ENCODE measurements at regions not wholly inside any gene's neighbourhood (a gene's known extent, or its start where the extent isn't known, plus 50 kb on each side); places are given as distances from the start of the nearest gene placed in this dataset.

DNA sequence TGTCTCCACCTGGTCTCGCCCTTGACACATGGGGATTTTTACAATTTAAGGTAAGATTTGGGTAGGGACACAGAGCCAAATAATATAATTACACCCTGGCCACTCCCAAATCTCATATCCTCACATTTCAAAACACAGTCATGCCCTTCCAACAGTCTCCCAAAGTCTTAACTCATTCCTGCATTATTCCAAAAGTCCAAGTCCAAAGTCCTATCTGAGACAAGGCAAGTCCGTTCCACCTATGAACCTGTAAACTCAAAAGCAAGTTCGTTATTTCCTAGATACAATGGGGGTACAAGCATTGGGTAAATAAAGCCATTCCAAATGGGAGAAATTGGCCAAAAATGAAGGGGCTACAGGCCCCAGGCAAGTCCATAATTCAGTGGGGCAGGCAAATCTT lies 380.8 kb downstream of the CXXC4 start:
- ATAC-seq: no peak
- Histone ChIP-seq H3K27me3 (no peaks in the 10 kb centered on the region), H3K4me3 (no peak overlapping the region), H3K36me3 (no peaks in the 10 kb centered on the region), H3K27ac (no peak overlapping the region), H3K4me1 (no peaks in the 10 kb centered on the region), H3K9me3 (no peaks in the 10 kb centered on the region)
- 71 to 78% (median 74%) methylated on average over 3 of the region's 3 CpGs for WGBS, 4 donors
- TF ChIP-seq POLR2A (IDR thresholded peaks at IDR 0.05) (no peak), CTCF (IDR thresholded peaks at IDR 0.05) (no peak)
- no peak for DNase-seq
- intact Hi-C loops (cut with DNase I): no loop called here

DNA sequence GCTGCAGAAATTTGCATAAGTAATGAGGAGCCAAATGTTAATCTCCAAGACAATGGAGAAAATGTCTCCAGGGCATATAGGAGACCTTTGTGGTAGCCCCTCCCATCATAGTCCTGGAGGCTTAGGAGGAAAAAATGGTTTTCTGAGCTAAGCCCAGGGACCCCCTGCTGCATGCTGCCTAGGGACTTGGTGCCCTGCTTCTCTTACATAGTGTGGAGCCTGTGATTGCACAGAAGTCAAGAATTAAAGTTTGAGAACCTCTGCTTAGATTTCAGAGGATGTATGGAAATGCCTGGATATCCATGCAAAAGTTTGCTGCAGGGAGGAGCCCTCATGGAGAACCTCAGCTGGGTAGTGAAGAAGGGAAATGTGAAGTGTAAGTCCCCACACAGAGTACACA lies 379.4 kb upstream of the TACR3 start:
- Histone ChIP-seq H3K4me1 (no peaks in the 10 kb centered on the region), H3K27me3 (no peaks in the 10 kb centered on the region), H3K27ac (no peak overlapping the region), H3K9me3 (peaks cover 0 to 42% (median 16%) of the 10 kb centered on the region in 12 donors), H3K4me3 (no peak overlapping the region), H3K36me3 (no peaks in the 10 kb centered on the region)
- ATAC-seq (no peak), DNase-seq (no peak)
- intact Hi-C loops (cut with DNase I): no loop called here
- TF ChIP-seq CTCF (IDR thresholded peaks at IDR 0.05) (no peak), POLR2A (IDR thresholded peaks at IDR 0.05) (no peak)

DNA sequence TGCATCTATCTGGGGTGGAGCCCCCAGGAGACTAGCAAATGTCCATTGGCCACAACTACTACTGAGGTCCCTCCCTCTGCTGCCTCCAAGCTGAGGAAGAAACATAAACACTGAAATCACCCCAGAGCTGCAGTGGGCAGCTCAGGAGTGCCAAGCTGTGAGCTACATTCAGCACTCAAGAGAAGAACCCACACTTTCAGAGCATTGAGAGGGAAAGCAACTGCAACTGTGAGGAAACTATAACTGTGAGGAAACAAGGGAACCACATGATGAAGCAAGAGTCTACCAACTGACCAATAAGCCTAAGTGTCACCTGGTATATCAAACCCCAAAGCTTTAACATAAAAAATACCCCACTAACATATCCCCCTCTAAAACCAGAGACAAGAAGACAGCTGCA lies 373.5 kb upstream of the TACR3 start:
- intact Hi-C loops (cut with DNase I): no loop called here
- H3K9me3 ChIP-seq: peaks cover 0 to 29% (median 11%) of the 10 kb centered on the region in 12 donors
- no peaks in the 10 kb centered on the region for H3K27me3 ChIP-seq
- DNase-seq (no peak), ATAC-seq (no peak)
- H3K4me3 ChIP-seq: no peak overlapping the region
- no peaks in the 10 kb centered on the region for H3K36me3 ChIP-seq
- TF ChIP-seq POLR2A (IDR thresholded peaks at IDR 0.05) (no peak), CTCF (IDR thresholded peaks at IDR 0.05) (no peak)
- no peaks in the 10 kb centered on the region for H3K4me1 ChIP-seq
- no peak overlapping the region for H3K27ac ChIP-seq

DNA sequence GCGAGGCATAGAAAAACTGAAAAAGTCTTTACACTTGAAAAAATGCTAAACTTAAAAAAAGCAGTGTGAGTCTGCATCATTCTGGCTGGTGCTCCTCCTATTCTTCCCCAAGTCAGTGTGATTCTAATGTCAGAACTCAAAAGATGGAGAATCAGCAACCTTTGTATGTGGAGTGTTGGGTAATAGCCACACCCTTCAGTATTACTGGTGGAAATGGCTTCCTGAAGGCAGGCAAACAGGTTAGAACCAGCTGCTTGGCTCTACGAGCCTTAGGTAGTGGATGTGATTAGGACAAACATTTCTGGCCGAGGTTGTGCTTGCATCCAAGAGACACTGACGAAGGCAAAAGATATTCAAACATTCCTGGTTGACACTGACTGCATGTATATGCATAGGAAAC lies 353.4 kb upstream of the TACR3 start:
- Histone ChIP-seq H3K4me3 (no peak overlapping the region), H3K27me3 (no peaks in the 10 kb centered on the region), H3K4me1 (no peaks in the 10 kb centered on the region), H3K9me3 (peaks cover 0 to 10% (median 0%) of the 10 kb centered on the region in 12 donors), H3K27ac (no peak overlapping the region), H3K36me3 (no peaks in the 10 kb centered on the region)
- ATAC-seq (no peak), DNase-seq (no peak)
- WGBS, 4 donors: 44 to 60% (median 57%) methylated on average over 4 of the region's 4 CpGs
- intact Hi-C loops (cut with DNase I): no loop called here
- TF ChIP-seq POLR2A (IDR thresholded peaks at IDR 0.05): no peak
- TF ChIP-seq CTCF (IDR thresholded peaks at IDR 0.05): no peak
